H9 (cell line): ENCODE measurements at regions not wholly inside any gene's neighbourhood (a gene's known extent, or its start where the extent isn't known, plus 50 kb on each side); places are given as distances from the start of the nearest gene placed in this dataset.
"Not testable (repeated sequence)": the region's sequence is repeated elsewhere in the genome, so short reads cannot be mapped to it uniquely, and the experiment has no call there.

Experiments used
- DNase-seq: peaks from one replicate; pipeline ENCODE4 v3.0.0-alpha.2; 2017
- H2AFZ ChIP-seq: one replicate; pipeline ENCODE4 v1.6.1; 2013; ENCODE audit warnings: mild to moderate bottlenecking, low read length, control low read depth, moderate library complexity
- H2AK5ac ChIP-seq: 2 replicates; pipeline ENCODE4 v1.6.1; 2013; ENCODE audit warnings: low read length, control low read depth, mixed read lengths; ENCODE audit not compliant: insufficient read length
- H2BK120ac ChIP-seq: one replicate; pipeline ENCODE4 v1.6.1; 2013; ENCODE audit warnings: low read depth, mild to moderate bottlenecking, low read length, control low read depth, inconsistent platforms; ENCODE audit not compliant: poor library complexity, severe bottlenecking
- H2BK12ac ChIP-seq: 2 replicates; pipeline ENCODE4 v1.6.1; 2013; ENCODE audit warnings: low read length, control low read depth, mixed read lengths, low read depth; ENCODE audit not compliant: insufficient read length
- H2BK15ac ChIP-seq: 2 replicates; pipeline ENCODE4 v1.6.1; 2013; ENCODE audit warnings: low read depth, low read length, control low read depth
- H2BK20ac ChIP-seq: one replicate; pipeline ENCODE4 v1.6.1; 2013; ENCODE audit warnings: low read depth, mild to moderate bottlenecking, low read length, control low read depth, inconsistent platforms; ENCODE audit not compliant: poor library complexity, severe bottlenecking
- H2BK5ac ChIP-seq: 2 replicates; pipeline ENCODE4 v1.6.1; 2013; ENCODE audit warnings: low read length, control low read depth, mixed read lengths; ENCODE audit not compliant: insufficient read length
- H3K14ac ChIP-seq: 2 replicates; pipeline ENCODE4 v1.6.1; 2013; ENCODE audit warnings: low read length, control low read depth; ENCODE audit not compliant: insufficient read depth
- H3K18ac ChIP-seq: 2 replicates; pipeline ENCODE4 v1.6.1; 2013; ENCODE audit warnings: low read depth, mild to moderate bottlenecking, mixed read lengths, low read length, control low read depth; ENCODE audit not compliant: insufficient read length
- H3K23ac ChIP-seq: 2 replicates; pipeline ENCODE4 v1.6.1; 2013; ENCODE audit warnings: low read length, control low read depth, mixed read lengths, low read depth; ENCODE audit not compliant: insufficient read length
- H3K23me2 ChIP-seq: 2 replicates; pipeline ENCODE4 v1.6.1; 2013; ENCODE audit warnings: low read depth, mild to moderate bottlenecking, mixed read lengths, low read length, control low read depth; ENCODE audit not compliant: insufficient read length, poor library complexity, severe bottlenecking
- H3K27ac ChIP-seq: 2 replicates; pipeline ENCODE4 v1.5.1; 2013; ENCODE audit warnings: low read length, control low read depth, mixed read lengths, low read depth; ENCODE audit not compliant: insufficient read length
- H3K27me3 ChIP-seq: 2 replicates; pipeline ENCODE4 v1.6.1; 2013; ENCODE audit warnings: low read length, control low read depth, inconsistent platforms; ENCODE audit not compliant: insufficient read depth
- H3K4ac ChIP-seq: 2 replicates; pipeline ENCODE4 v1.6.1; 2013; ENCODE audit warnings: low read depth, mild to moderate bottlenecking, control low read depth, inconsistent platforms, low read length, moderate library complexity
- H3K4me1 ChIP-seq: 2 replicates; pipeline ENCODE4 v1.6.1; 2013; ENCODE audit warnings: low read length, control low read depth, inconsistent platforms; ENCODE audit not compliant: insufficient read depth
- H3K4me2 ChIP-seq: 2 replicates; pipeline ENCODE4 v1.6.1; 2013; ENCODE audit warnings: low read length, control low read depth, mixed read lengths; ENCODE audit not compliant: insufficient read length, insufficient read depth
- H3K56ac ChIP-seq: 2 replicates; pipeline ENCODE4 v1.6.1; 2013; ENCODE audit warnings: low read depth, mild to moderate bottlenecking, mixed read lengths, low read length, control low read depth; ENCODE audit not compliant: insufficient read length
- H3K79me1 ChIP-seq: 2 replicates; pipeline ENCODE4 v1.6.1; 2013; ENCODE audit warnings: low read depth, mild to moderate bottlenecking, moderate library complexity, low read length, control low read depth, inconsistent platforms; ENCODE audit not compliant: insufficient read depth, poor library complexity, severe bottlenecking
- H3K79me2 ChIP-seq: 2 replicates; pipeline ENCODE4 v1.6.1; 2013; ENCODE audit warnings: low read length, control low read depth, inconsistent platforms; ENCODE audit not compliant: insufficient read depth
- H3K9ac ChIP-seq: 2 replicates; pipeline ENCODE4 v1.6.1; 2013; ENCODE audit warnings: low read length, control low read depth, mixed read lengths; ENCODE audit not compliant: insufficient read length; ENCODE audit errors: extremely low read depth
- H3K9me3 ChIP-seq: one replicate; pipeline ENCODE4 v1.6.1; 2013; ENCODE audit warnings: low read depth, low read length, inconsistent platforms; ENCODE audit not compliant: control insufficient read depth
- H3T11ph ChIP-seq: one replicate; pipeline ENCODE4 v1.6.1; 2013; ENCODE audit warnings: mild to moderate bottlenecking, low read length, control low read depth, inconsistent platforms
- H4K20me1 ChIP-seq: one replicate; pipeline ENCODE4 v1.6.1; 2013; ENCODE audit not compliant: control insufficient read depth, insufficient read length, insufficient read depth
- H4K5ac ChIP-seq: 2 replicates; pipeline ENCODE4 v1.6.1; 2013; ENCODE audit warnings: low read depth, mild to moderate bottlenecking, mixed read lengths, low read length, control low read depth; ENCODE audit not compliant: insufficient read length
- H4K8ac ChIP-seq: replicated peaks from 2 replicates; pipeline ENCODE4 v1.6.1; 2013; ENCODE audit warnings: low read length, control low read depth, mixed read lengths, low read depth; ENCODE audit not compliant: insufficient read length
- H4K91ac ChIP-seq: 2 replicates; pipeline ENCODE4 v1.6.1; 2013; ENCODE audit warnings: low read depth, mild to moderate bottlenecking, moderate library complexity, mixed read lengths, low read length, control low read depth; ENCODE audit not compliant: insufficient read length
- H3K27ac Mint-ChIP-seq, 3 experiments: 2 replicates in 2 of 3; 3 replicates in 1 of 3; pipeline ENCODE4 v1.8.0; 2020 to 2021; ENCODE audit warnings: mixed read lengths in 3 of 3, mild to moderate bottlenecking in 1 of 3, moderate library complexity in 1 of 3
- H3K27me3 Mint-ChIP-seq: 2 replicates; pipeline ENCODE4 v1.8.0; 2021; ENCODE audit warnings: low read depth, mild to moderate bottlenecking, moderate library complexity, mixed read lengths
- H3K36me3 Mint-ChIP-seq, 3 experiments: 2 replicates in 2 of 3; 3 replicates in 1 of 3; pipeline ENCODE4 v1.8.0; 2020 to 2021; ENCODE audit warnings: low read depth in 3 of 3, mixed read lengths in 3 of 3; ENCODE audit not compliant: insufficient read depth in 1 of 3
- H3K4me1 Mint-ChIP-seq, 2 experiments: 2 replicates each; pipeline ENCODE4 v1.8.0; 2020; ENCODE audit warnings: mixed read lengths in 2 of 2
- H3K4me3 Mint-ChIP-seq, 2 experiments: 2 replicates in 1 of 2; 3 replicates in 1 of 2; pipeline ENCODE4 v1.8.0; 2020 to 2021; ENCODE audit warnings: mild to moderate bottlenecking in 2 of 2, mixed read lengths in 2 of 2, moderate library complexity in 1 of 2
- H3K9me3 Mint-ChIP-seq, 2 experiments: 2 replicates in 1 of 2; 3 replicates in 1 of 2; pipeline ENCODE4 v1.8.0; 2020; ENCODE audit warnings: mild to moderate bottlenecking in 2 of 2, mixed read lengths in 2 of 2, moderate library complexity in 1 of 2
- CTCF ChIP-seq: fragments of 200-600 bp; sonication (generic); conservative IDR thresholded peaks from 3 replicates; pipeline ENCODE4 v1.8.0; 2021; ENCODE audit warnings: antibody characterized with exemption, mild to moderate bottlenecking
- WGBS: extraction: QIAGEN DNeasy Blood & Tissue Kit; methylation state at CpG from one replicate; pipeline ENCODE4 v1.1.7; 2013; ENCODE audit warnings: missing lambda C conversion rate, low lambda C conversion rate, mixed read lengths; ENCODE audit not compliant: insufficient read length; ENCODE audit errors: extremely low coverage; 5-methylcytosine and 5-hydroxymethylcytosine counted together

GRCh38 chr6:105859457-105859856 is 226.7 kb upstream of the PRDM1 start:
- H3K23me2 ChIP-seq: no peaks in the 10 kb centered on the region
- H3K27me3 ChIP-seq: no peaks in the 10 kb centered on the region
- H4K20me1 ChIP-seq: no peaks in the 10 kb centered on the region
- H2BK20ac ChIP-seq: no peak overlapping the region
- H3K79me1 ChIP-seq: no peaks in the 10 kb centered on the region
- H4K5ac ChIP-seq: no peak overlapping the region
- peaks cover 10 to 13% of the 10 kb centered on the region in 2 experiments for H3K9me3 Mint-ChIP-seq
- no peak overlapping the region for H3K18ac ChIP-seq
- no peak overlapping the region for H2BK12ac ChIP-seq
- TF ChIP-seq CTCF: no peak
- no peak overlapping the region for H3T11ph ChIP-seq
- H3K79me2 ChIP-seq: no peaks in the 10 kb centered on the region
- H2AFZ ChIP-seq: no peak overlapping the region
- H2BK5ac ChIP-seq: no peak overlapping the region
- H3K14ac ChIP-seq: no peak overlapping the region
- no peaks in the 10 kb centered on the region for H3K9me3 ChIP-seq
- H3K4ac ChIP-seq: no peak overlapping the region
- no peak overlapping the region for H3K27ac ChIP-seq
- no peak overlapping the region for H2AK5ac ChIP-seq
- H3K4me3 Mint-ChIP-seq: no peak overlapping the region
- no peak for DNase-seq
- peaks cover 3 to 10% (median 3%) of the 10 kb centered on the region in 3 experiments; a peak in 6 of 7 replicates for H3K36me3 Mint-ChIP-seq
- H3K4me1 Mint-ChIP-seq: no peaks in the 10 kb centered on the region
- no peak overlapping the region for H3K9ac ChIP-seq
- no peaks in the 10 kb centered on the region for H3K4me1 ChIP-seq
- H3K23ac ChIP-seq: no peak overlapping the region
- H4K8ac ChIP-seq: no peak overlapping the region
- no peak overlapping the region for H2BK120ac ChIP-seq
- H2BK15ac ChIP-seq: no peak overlapping the region
- H4K91ac ChIP-seq: no peak overlapping the region
- no peaks in the 10 kb centered on the region; the same call in none of the 2 replicates for H3K27me3 Mint-ChIP-seq
- no peak overlapping the region for H3K4me2 ChIP-seq
- no peak overlapping the region for H3K27ac Mint-ChIP-seq
- no CpG with 5 or more reads among the region's 1 CpG for WGBS
- no peak overlapping the region for H3K56ac ChIP-seq

- H2BK5ac ChIP-seq, H3K27ac ChIP-seq, H2BK120ac ChIP-seq, H2BK12ac ChIP-seq, H3K27me3 Mint-ChIP-seq, DNase-seq, H3K14ac ChIP-seq, H3K36me3 Mint-ChIP-seq, H3K9ac ChIP-seq, H3K27ac Mint-ChIP-seq, H3K79me2 ChIP-seq, H3K23me2 ChIP-seq, H2AK5ac ChIP-seq, H3K4ac ChIP-seq, H3K18ac ChIP-seq, H3T11ph ChIP-seq, H3K4me3 Mint-ChIP-seq, H3K27me3 ChIP-seq, H3K23ac ChIP-seq, H2BK20ac ChIP-seq, H4K91ac ChIP-seq, H4K20me1 ChIP-seq, H4K5ac ChIP-seq, H3K79me1 ChIP-seq, H2BK15ac ChIP-seq, H3K4me1 ChIP-seq, H3K4me1 Mint-ChIP-seq, H2AFZ ChIP-seq, H3K56ac ChIP-seq, H3K9me3 ChIP-seq, H4K8ac ChIP-seq, H3K4me2 ChIP-seq: not testable (repeated sequence)
- WGBS: no CpG with 5 or more reads among the region's 3 CpGs
- H3K9me3 Mint-ChIP-seq: peaks cover 13 to 14% of the 10 kb centered on the region in 2 experiments
Measured at GRCh38 chr6:105858639-105859038, 227.5 kb upstream of the PRDM1 start.
